ENCODE measurements at regions not wholly inside any gene's neighbourhood (a gene's known extent, or its start where the extent isn't known, plus 50 kb on each side); places are given as distances from the start of the nearest gene placed in this dataset.

DNA sequence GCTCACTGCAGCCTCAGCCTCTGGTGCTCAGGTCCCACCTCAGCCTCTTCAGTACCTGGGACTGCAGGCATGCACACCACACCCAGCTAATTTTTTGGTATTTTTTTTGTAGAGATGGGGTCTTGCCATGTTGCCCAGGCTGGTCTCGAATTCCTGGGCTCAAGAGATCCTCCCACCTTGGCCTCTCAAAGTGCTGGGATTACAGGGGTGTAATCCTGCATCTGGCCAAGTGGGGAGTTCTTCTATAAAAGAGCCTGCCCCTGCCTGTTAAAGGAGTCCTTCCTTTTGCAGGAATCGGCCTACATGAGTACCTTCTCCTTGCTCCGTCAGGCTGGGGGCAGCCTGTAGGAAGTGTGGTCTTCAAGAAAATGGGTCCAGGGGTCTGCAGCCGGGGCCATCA lies 54.1 kb upstream of the RASSF3 start:
- no peak for TF ChIP-seq POLR2A (IDR thresholded peaks at IDR 0.05)
- TF ChIP-seq, protein P1, sequence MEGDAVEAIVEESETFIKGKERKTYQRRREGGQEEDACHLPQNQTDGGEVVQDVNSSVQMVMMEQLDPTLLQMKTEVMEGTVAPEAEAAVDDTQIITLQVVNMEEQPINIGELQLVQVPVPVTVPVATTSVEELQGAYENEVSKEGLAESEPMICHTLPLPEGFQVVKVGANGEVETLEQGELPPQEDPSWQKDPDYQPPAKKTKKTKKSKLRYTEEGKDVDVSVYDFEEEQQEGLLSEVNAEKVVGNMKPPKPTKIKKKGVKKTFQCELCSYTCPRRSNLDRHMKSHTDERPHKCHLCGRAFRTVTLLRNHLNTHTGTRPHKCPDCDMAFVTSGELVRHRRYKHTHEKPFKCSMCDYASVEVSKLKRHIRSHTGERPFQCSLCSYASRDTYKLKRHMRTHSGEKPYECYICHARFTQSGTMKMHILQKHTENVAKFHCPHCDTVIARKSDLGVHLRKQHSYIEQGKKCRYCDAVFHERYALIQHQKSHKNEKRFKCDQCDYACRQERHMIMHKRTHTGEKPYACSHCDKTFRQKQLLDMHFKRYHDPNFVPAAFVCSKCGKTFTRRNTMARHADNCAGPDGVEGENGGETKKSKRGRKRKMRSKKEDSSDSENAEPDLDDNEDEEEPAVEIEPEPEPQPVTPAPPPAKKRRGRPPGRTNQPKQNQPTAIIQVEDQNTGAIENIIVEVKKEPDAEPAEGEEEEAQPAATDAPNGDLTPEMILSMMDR (IDR thresholded peaks at IDR 0.05): no peak

Measured in uterus (tissue), 2 donors.